Cardiac muscle cell (in vitro differentiated cells and primary cell): ENCODE measurements at regions not wholly inside any gene's neighbourhood (a gene's known extent, or its start where the extent isn't known, plus 50 kb on each side); places are given as distances from the start of the nearest gene placed in this dataset.
A peak's percentile ranks its signal among the peaks of the same experiment; 100 is the strongest.

ENCODE experiments used
- DNase-seq, 2 donors: peaks; one replicate each; pipeline versions ENCODE4 v3.0.0 to v3.0.0-alpha.2; 2010 to 2017; ENCODE audit warnings: low read depth in 1 of 2, low spot score in 1 of 2
- H3K27ac ChIP-seq: fragments of 200-600 bp; sonication (generic); 2 replicates; pipeline ENCODE4 v1.5.1; 2016
- H3K27me3 ChIP-seq: fragments of 200-600 bp; sonication (generic); 2 replicates; pipeline ENCODE4 v1.6.0; 2016; ENCODE audit warnings: control low read depth
- H3K36me3 ChIP-seq: fragments of 200-600 bp; sonication (generic); 2 replicates; pipeline ENCODE4 v1.5.1; 2016; ENCODE audit warnings: control low read depth
- H3K4me1 ChIP-seq: fragments of 200-600 bp; sonication (generic); 2 replicates; pipeline ENCODE4 v1.8.1; 2017; ENCODE audit warnings: low read depth, mild to moderate bottlenecking, mixed run types
- H3K4me3 ChIP-seq: fragments of 200-600 bp; sonication (generic); 2 replicates; pipeline ENCODE4 v1.5.1; 2016; ENCODE audit warnings: mild to moderate bottlenecking
- H3K9me3 ChIP-seq: fragments of 200-600 bp; sonication (generic); 2 replicates; pipeline ENCODE4 v1.5.1; 2017; ENCODE audit warnings: low read depth, mild to moderate bottlenecking, control low read depth
- TF ChIP-seq, protein P1 (sequence below): IDR thresholded peaks from 2 replicates; pipeline ENCODE4 v1.5.1; 2012; ENCODE audit warnings: low read depth, mild to moderate bottlenecking, low read length

DNA sequence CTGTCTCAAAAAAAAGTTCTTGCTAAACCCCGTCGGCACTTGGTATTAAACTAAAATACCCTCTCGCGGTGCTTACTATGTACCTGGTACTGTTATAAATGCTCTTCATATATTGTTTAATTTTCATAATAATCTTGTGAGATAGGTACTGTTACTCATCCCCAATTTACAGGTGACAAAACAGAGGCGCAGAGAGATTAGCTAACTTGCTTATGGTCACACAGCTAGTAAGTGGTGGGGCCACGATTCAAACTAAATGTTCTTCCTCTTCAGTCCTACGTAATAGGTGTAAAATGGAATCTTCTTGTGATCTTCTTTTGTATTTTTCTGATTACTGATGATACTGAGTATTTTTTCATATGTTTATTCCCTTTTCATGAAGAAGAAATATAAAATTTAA, 51.3 kb downstream of the TET3 start:
- DNase-seq: no peak
- H3K27me3 ChIP-seq: no peaks in the 10 kb centered on the region
- no peaks in the 10 kb centered on the region for H3K36me3 ChIP-seq
- H3K9me3 ChIP-seq: no peaks in the 10 kb centered on the region
- H3K4me3 ChIP-seq: no peak overlapping the region
- H3K4me1 ChIP-seq: peaks cover 5% of the 10 kb centered on the region
- H3K27ac ChIP-seq: no peak overlapping the region
- TF ChIP-seq, protein P1, sequence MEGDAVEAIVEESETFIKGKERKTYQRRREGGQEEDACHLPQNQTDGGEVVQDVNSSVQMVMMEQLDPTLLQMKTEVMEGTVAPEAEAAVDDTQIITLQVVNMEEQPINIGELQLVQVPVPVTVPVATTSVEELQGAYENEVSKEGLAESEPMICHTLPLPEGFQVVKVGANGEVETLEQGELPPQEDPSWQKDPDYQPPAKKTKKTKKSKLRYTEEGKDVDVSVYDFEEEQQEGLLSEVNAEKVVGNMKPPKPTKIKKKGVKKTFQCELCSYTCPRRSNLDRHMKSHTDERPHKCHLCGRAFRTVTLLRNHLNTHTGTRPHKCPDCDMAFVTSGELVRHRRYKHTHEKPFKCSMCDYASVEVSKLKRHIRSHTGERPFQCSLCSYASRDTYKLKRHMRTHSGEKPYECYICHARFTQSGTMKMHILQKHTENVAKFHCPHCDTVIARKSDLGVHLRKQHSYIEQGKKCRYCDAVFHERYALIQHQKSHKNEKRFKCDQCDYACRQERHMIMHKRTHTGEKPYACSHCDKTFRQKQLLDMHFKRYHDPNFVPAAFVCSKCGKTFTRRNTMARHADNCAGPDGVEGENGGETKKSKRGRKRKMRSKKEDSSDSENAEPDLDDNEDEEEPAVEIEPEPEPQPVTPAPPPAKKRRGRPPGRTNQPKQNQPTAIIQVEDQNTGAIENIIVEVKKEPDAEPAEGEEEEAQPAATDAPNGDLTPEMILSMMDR: no peak

DNA sequence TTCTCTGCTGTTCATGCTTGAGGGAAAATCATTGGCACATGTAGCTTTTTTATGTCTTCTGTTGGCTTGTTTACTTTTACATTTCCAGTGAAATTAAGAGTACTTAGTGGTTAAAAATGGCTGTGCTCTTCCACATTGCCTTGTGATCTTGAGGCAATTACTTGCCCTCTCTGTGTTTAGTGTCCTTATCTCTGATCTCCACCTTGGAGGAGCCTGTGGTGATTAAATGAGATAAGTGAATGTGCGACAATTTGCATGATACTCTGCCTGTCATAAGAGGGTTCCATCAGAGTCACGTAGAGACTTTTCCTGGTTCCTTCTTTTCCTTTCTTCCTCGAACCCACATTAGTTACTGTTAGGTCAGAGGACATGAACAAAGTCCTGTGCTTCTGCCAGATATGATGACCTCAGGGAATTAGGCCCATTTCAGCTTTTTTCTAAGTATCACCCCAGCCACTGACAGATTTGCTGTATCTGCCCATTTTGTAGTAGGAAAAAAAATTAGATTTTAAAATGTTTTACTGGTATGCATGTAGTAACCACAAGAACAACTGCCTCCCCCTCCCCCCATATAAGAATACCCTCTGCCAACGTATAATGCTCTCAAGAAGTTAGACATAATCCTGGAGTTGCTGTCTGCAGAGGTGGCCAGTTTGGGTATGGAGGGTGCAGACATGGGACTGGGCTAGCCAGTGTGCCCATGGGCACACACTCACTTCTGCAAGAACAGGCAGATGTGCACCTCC, 51.9 kb downstream of the TET3 start:
- no peak overlapping the region for H3K27ac ChIP-seq
- H3K36me3 ChIP-seq: no peaks in the 10 kb centered on the region
- no peak overlapping the region for H3K4me3 ChIP-seq
- TF ChIP-seq, protein P1: no peak
- no peak for DNase-seq
- no peaks in the 10 kb centered on the region for H3K9me3 ChIP-seq
- H3K27me3 ChIP-seq: no peaks in the 10 kb centered on the region
- H3K4me1 ChIP-seq: peaks cover 5% of the 10 kb centered on the region

- Histone ChIP-seq H3K27me3 (no peaks in the 10 kb centered on the region), H3K4me1 (peaks cover under 1% of the 10 kb centered on the region), H3K27ac (no peak overlapping the region), H3K9me3 (no peaks in the 10 kb centered on the region), H3K36me3 (no peaks in the 10 kb centered on the region), H3K4me3 (no peak overlapping the region)
- TF ChIP-seq, protein P1: no peak
- peak in 1 of 2 donors; percentile 84 for DNase-seq
Observed at GRCh38 chr2:74037379-74037860, 52.7 kb downstream of the TET3 start.

GRCh38 chr2:74039611-74040010, 54.9 kb downstream of the TET3 start:
- Histone ChIP-seq H3K27ac (no peak overlapping the region), H3K4me1 (peaks cover 10% of the 10 kb centered on the region), H3K4me3 (no peak overlapping the region), H3K36me3 (no peaks in the 10 kb centered on the region), H3K27me3 (no peaks in the 10 kb centered on the region), H3K9me3 (no peaks in the 10 kb centered on the region)
- TF ChIP-seq, protein P1: no peak
- DNase-seq: no peak

DNA sequence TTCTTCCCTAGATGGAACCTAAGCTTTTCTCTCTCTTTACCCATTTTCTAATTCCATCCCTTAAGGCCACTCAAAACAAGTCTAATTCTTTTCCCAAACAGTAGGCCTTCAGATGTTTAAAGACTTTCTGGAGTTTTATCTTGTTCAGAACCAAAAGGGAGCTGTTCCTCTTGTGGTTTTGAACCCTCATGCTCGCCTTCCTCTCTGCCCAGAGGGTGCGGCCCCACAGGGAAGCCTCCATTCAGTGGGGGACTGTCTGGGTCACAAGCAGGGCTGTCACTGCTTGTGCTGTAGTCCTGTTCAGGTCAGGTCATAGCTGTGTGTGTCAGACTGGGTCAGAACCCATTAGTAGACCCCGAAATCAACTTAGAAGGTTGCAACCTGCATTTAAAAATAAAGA, 56.5 kb downstream of the TET3 start:
- H3K9me3 ChIP-seq: no peaks in the 10 kb centered on the region
- no peak overlapping the region for H3K27ac ChIP-seq
- H3K36me3 ChIP-seq: no peaks in the 10 kb centered on the region
- H3K4me3 ChIP-seq: no peak overlapping the region
- peaks cover 10% of the 10 kb centered on the region for H3K4me1 ChIP-seq
- H3K27me3 ChIP-seq: no peaks in the 10 kb centered on the region
- TF ChIP-seq, protein P1: no peak
- DNase-seq: no peak
